CD4-positive, alpha-beta memory T cell (primary cell): ENCODE measurements at regions not wholly inside any gene's neighbourhood (a gene's known extent, or its start where the extent isn't known, plus 50 kb on each side); places are given as distances from the start of the nearest gene placed in this dataset.

Experiments used
- CTCF ChIA-PET: fragments of 350-600 bp; sonication (Branson Sonifier 250); formaldehyde crosslinking; loops from one replicate; lab custom pipeline; 2021; ENCODE audit warnings: inconsistent platforms; ENCODE audit not compliant: partially characterized antibody; lab: Charles Lee
- POLR2A ChIA-PET: fragments of 350-600 bp; sonication (Branson Sonifier 250); formaldehyde crosslinking; loops from one replicate; lab custom pipeline; 2021; ENCODE audit not compliant: partially characterized antibody; lab: Charles Lee
- DNase-seq, 5 donors: peaks; one replicate each; pipeline versions ENCODE4 v3.0.0 to v3.0.0-alpha.2; 2020 to 2022; ENCODE audit warnings: mixed read lengths in 1 of 5
- H3K27ac ChIP-seq: one replicate; pipeline ENCODE4 v1.7.0; 2013; ENCODE audit warnings: low read depth, low read length
- H3K27me3 ChIP-seq: 2 replicates; pipeline ENCODE4 v1.7.0; 2013; ENCODE audit warnings: mild to moderate bottlenecking, low read length, moderate library complexity; ENCODE audit not compliant: insufficient read depth
- H3K36me3 ChIP-seq: 2 replicates; pipeline ENCODE4 v1.7.0; 2013; ENCODE audit warnings: mild to moderate bottlenecking, low read length, moderate library complexity; ENCODE audit not compliant: insufficient read depth
- H3K4me1 ChIP-seq: 2 replicates; pipeline ENCODE4 v1.7.0; 2013; ENCODE audit warnings: mild to moderate bottlenecking, low read length, moderate library complexity; ENCODE audit not compliant: insufficient read depth
- H3K4me3 ChIP-seq, 2 donors: one replicate each; pipeline ENCODE4 v1.7.0; 2013; ENCODE audit warnings: low read length in 2 of 2, mild to moderate bottlenecking in 1 of 2
- H3K9me3 ChIP-seq, 2 donors: one replicate each; pipeline ENCODE4 v1.7.0; 2013; ENCODE audit warnings: low read length in 2 of 2, control low read depth in 1 of 2; ENCODE audit not compliant: control insufficient read depth in 1 of 2
- H3K27ac Mint-ChIP-seq, 7 donors: one replicate each; pipeline ENCODE4 v1.8.0; 2020 to 2021; ENCODE audit warnings: mixed read lengths in 7 of 7, mild to moderate bottlenecking in 6 of 7, inconsistent platforms in 3 of 7, moderate library complexity in 3 of 7
- H3K27me3 Mint-ChIP-seq, 2 donors: one replicate each; pipeline ENCODE4 v1.8.0; 2020 to 2021; ENCODE audit warnings: mixed read lengths in 2 of 2
- H3K36me3 Mint-ChIP-seq, 2 donors: one replicate each; pipeline ENCODE4 v1.8.0; 2020 to 2021; ENCODE audit warnings: mixed read lengths in 2 of 2, inconsistent platforms in 1 of 2, mild to moderate bottlenecking in 1 of 2
- H3K4me1 Mint-ChIP-seq, 4 donors: one replicate each; pipeline ENCODE4 v1.8.0; 2020 to 2021; ENCODE audit warnings: mixed read lengths in 4 of 4, mild to moderate bottlenecking in 1 of 4
- H3K4me3 Mint-ChIP-seq, 8 donors: one replicate each; pipeline ENCODE4 v1.8.0; 2020 to 2021; ENCODE audit warnings: mixed read lengths in 8 of 8, mild to moderate bottlenecking in 7 of 8, moderate library complexity in 6 of 8, inconsistent platforms in 3 of 8
- H3K9me3 Mint-ChIP-seq, 8 donors: one replicate each; pipeline ENCODE4 v1.8.0; 2020 to 2021; ENCODE audit warnings: mixed read lengths in 8 of 8, mild to moderate bottlenecking in 5 of 8, inconsistent platforms in 3 of 8, moderate library complexity in 1 of 8
- intact Hi-C: fragments of 100-400 bp; cut with micrococcal nuclease; formaldehyde crosslinking; loops from one replicate; pipeline ENCODE4 v1.15.1; 2023

- Histone ChIP-seq H3K36me3 (no peaks in the 10 kb centered on the region), H3K4me3 (no peak overlapping the region), H3K4me1 (peaks cover 38% of the 10 kb centered on the region), H3K27me3 (no peaks in the 10 kb centered on the region), H3K9me3 (no peaks in the 10 kb centered on the region), H3K27ac (no peak overlapping the region)
- Mint-ChIP-seq H3K27me3 (no peaks in the 10 kb centered on the region), H3K4me1 (peaks cover 5 to 33% (median 19%) of the 10 kb centered on the region in 4 donors), H3K9me3 (no peaks in the 10 kb centered on the region), H3K27ac (peak overlapping the region in 2 of 7 donors; percentile 17 to 35), H3K36me3 (no peaks in the 10 kb centered on the region), H3K4me3 (no peak overlapping the region)
- DNase-seq = no peak
- ChIA-PET CTCF (interaction anchor here (0.8 kb wide), 1 partner anchor 28 kb away, joined by 3 read pairs; no protein-coding TSS in a partner anchor), POLR2A (interaction anchor here (0.7 to 1.1 kb wide), 2 partner anchors 13 to 14 kb away, joined by 3 read pairs; no protein-coding TSS in a partner anchor)
- intact Hi-C loops = no loop called here
These were observed 63.8 kb upstream of the WNT7B start for GRCh38 chr22:46040471-46041465.

GRCh38 chr22:46041642-46042041 lies 64.7 kb upstream of the WNT7B start:
- peaks cover 42% of the 10 kb centered on the region for H3K4me1 ChIP-seq
- Mint-ChIP-seq H3K9me3 (no peaks in the 10 kb centered on the region), H3K27ac (no peak overlapping the region), H3K4me1 (peaks cover 4 to 35% (median 21%) of the 10 kb centered on the region in 4 donors), H3K27me3 (no peaks in the 10 kb centered on the region), H3K36me3 (no peaks in the 10 kb centered on the region), H3K4me3 (no peak overlapping the region)
- no peaks in the 10 kb centered on the region for H3K36me3 ChIP-seq
- ChIA-PET POLR2A (interaction anchor here (4.4 kb wide), 1 partner anchor 12 kb away, joined by 56 read pairs; no protein-coding TSS in a partner anchor), CTCF (no interaction called here)
- H3K27me3 ChIP-seq = no peaks in the 10 kb centered on the region
- H3K4me3 ChIP-seq = no peak overlapping the region
- H3K9me3 ChIP-seq = no peaks in the 10 kb centered on the region
- no peak overlapping the region for H3K27ac ChIP-seq
- intact Hi-C loops = no loop called here
- no peak for DNase-seq

DNA sequence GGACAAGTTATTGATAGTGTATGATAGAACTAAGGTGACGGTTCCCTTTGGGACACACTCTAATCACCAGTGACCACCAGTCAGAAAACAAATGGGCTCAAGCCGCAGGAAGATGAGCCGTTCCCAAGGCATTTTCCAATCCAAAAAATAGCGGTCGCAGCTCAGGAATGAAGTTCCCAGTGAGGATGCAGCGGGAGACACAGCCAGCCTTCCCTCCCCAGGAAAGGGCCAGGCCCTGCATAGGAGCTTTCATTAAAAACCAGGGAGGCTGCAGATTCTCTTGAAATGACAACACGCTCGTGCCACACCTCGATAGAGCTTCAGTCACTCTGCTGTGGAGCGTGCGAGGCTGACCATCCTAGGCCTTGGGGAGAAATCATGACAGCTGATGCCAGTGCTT lies 65.8 kb upstream of the WNT7B start:
- peak overlapping the region in 4 of 7 donors; percentile 61 to 85 (median 72) for H3K27ac Mint-ChIP-seq
- H3K4me3 Mint-ChIP-seq = peak overlapping the region in 3 of 8 donors; percentile 31 to 66 (median 53)
- H3K9me3 Mint-ChIP-seq = no peaks in the 10 kb centered on the region
- H3K27ac ChIP-seq = peak overlapping the region; percentile 15
- ChIA-PET CTCF (no interaction called here), POLR2A (interaction anchor here (4.4 kb wide), 1 partner anchor 11 kb away, joined by 56 read pairs; no protein-coding TSS in a partner anchor)
- H3K27me3 Mint-ChIP-seq = no peaks in the 10 kb centered on the region
- H3K4me1 Mint-ChIP-seq = peaks cover 1 to 32% (median 18%) of the 10 kb centered on the region in 4 donors
- H3K4me3 ChIP-seq = no peak overlapping the region
- H3K27me3 ChIP-seq = no peaks in the 10 kb centered on the region
- H3K4me1 ChIP-seq = peaks cover 42% of the 10 kb centered on the region
- no peaks in the 10 kb centered on the region for H3K9me3 ChIP-seq
- no peak for DNase-seq
- H3K36me3 ChIP-seq = no peaks in the 10 kb centered on the region
- intact Hi-C loops = no loop called here
- H3K36me3 Mint-ChIP-seq = no peaks in the 10 kb centered on the region

DNA sequence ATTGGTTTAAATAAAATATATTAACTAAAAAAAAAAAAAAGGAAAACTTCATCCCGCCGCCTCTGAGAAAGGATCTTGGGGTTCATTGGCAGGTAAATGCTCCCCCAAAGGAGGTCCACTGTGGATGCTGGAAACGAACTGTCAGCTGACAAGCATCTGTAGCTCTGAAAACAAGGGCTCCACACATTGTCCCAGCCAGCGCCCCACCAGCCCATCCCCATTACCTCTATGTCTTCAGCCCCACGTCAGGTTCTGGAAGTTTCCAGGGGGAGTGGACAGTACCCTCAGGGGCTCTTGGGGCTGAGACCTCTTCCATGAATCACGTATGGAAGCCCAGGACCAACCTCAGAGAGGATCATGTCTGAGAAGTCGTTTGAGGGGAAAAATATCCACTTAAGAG lies 66.4 kb upstream of the WNT7B start:
- Histone ChIP-seq H3K4me3 (no peak overlapping the region), H3K27ac (peak overlapping the region; percentile 54), H3K36me3 (no peaks in the 10 kb centered on the region), H3K9me3 (no peaks in the 10 kb centered on the region), H3K27me3 (no peaks in the 10 kb centered on the region), H3K4me1 (peaks cover 45% of the 10 kb centered on the region)
- POLR2A ChIA-PET = interaction anchor here (1.3 to 4.4 kb wide), 2 partner anchors 11 to 30 kb away, joined by 5 to 56 read pairs; no protein-coding TSS in a partner anchor
- intact Hi-C loops = no loop called here
- Mint-ChIP-seq H3K27ac (peak overlapping the region; percentile 74 to 94 (median 88)), H3K4me3 (peak overlapping the region; percentile 50 to 94 (median 84)), H3K36me3 (no peaks in the 10 kb centered on the region), H3K27me3 (no peaks in the 10 kb centered on the region), H3K9me3 (no peaks in the 10 kb centered on the region), H3K4me1 (peaks cover 1 to 32% (median 19%) of the 10 kb centered on the region in 4 donors)
- CTCF ChIA-PET = no interaction called here
- no peak for DNase-seq

DNA sequence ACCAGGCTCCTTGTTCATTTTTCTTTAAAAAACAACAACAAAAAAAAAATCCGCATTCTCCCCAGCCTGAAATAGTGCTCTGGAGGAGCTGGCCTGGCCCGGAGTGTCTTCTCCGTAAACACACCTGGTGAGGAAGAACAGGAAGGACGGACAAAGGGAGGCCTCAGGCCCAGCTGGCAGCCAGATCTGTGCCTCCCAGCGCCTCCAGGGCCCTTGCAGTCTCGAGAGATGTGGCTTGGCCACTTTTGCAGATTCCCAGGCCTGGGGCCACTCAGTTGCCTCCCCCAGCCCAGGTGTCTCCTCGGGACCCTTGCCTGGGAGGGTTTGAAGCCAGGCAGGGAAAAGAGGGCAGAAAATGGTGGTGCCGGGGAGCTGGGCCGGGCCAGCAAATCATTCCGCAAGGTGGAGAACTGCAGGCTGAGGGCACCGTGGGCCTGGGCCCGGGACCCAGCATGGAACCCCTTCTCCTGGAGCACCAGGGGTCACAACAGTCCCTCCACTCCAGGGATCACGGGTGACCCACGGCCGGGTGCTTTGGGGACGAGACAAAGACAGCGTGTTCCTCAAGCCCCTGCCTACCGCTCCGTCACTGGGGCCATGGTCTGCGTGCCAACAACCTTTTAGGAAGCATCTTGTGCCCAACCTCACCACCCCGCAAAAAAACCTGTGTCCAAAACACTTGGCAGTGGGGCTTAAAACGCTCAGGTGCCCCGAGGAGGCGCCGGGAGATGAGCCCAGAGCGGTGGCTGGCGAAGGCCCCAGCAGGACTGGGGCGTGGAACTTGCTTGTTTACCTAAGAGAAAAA lies 67.1 kb upstream of the WNT7B start:
- Histone ChIP-seq H3K9me3 (no peaks in the 10 kb centered on the region), H3K4me1 (peaks cover 45% of the 10 kb centered on the region), H3K27me3 (no peaks in the 10 kb centered on the region), H3K36me3 (no peaks in the 10 kb centered on the region), H3K4me3 (peak overlapping the region; percentile 29 to 64), H3K27ac (peak overlapping the region; percentile 54)
- no peaks in the 10 kb centered on the region for H3K9me3 Mint-ChIP-seq
- peaks cover 1 to 32% (median 20%) of the 10 kb centered on the region in 4 donors for H3K4me1 Mint-ChIP-seq
- H3K27ac Mint-ChIP-seq = peak overlapping the region; percentile 85 to 94 (median 90)
- H3K27me3 Mint-ChIP-seq = no peaks in the 10 kb centered on the region
- no peaks in the 10 kb centered on the region for H3K36me3 Mint-ChIP-seq
- no peak for DNase-seq
- ChIA-PET CTCF (interaction anchor here (1.0 to 1.5 kb wide), 2 partner anchors 7 to 38 kb away, joined by 3 to 6 read pairs; no protein-coding TSS in a partner anchor), POLR2A (interaction anchor here (1.3 to 4.4 kb wide), 5 partner anchors 8 to 31 kb away, joined by 4 to 56 read pairs (median 6); no protein-coding TSS in a partner anchor)
- intact Hi-C loops = loop anchor here (1.0 kb wide), 1 partner anchor 8 kb away; no protein-coding TSS in a partner anchor
- peak overlapping the region; percentile 83 to 94 (median 85) for H3K4me3 Mint-ChIP-seq

GRCh38 chr22:46044621-46045458 lies 67.9 kb upstream of the WNT7B start:
- H3K27me3 Mint-ChIP-seq = no peaks in the 10 kb centered on the region
- Histone ChIP-seq H3K4me3 (peak overlapping the region; percentile 29 to 64), H3K36me3 (no peaks in the 10 kb centered on the region), H3K4me1 (peaks cover 45% of the 10 kb centered on the region), H3K27ac (peak overlapping the region; percentile 54), H3K27me3 (no peaks in the 10 kb centered on the region), H3K9me3 (no peaks in the 10 kb centered on the region)
- peak overlapping the region; percentile 85 to 94 (median 90) for H3K27ac Mint-ChIP-seq
- POLR2A ChIA-PET = interaction anchor here (0.8 to 4.4 kb wide), 7 partner anchors 9 to 31 kb away, joined by 3 to 56 read pairs (median 5); no protein-coding TSS in a partner anchor
- CTCF ChIA-PET = interaction anchor here (1.0 to 1.5 kb wide), 2 partner anchors 8 to 39 kb away, joined by 3 to 6 read pairs; no protein-coding TSS in a partner anchor
- H3K4me3 Mint-ChIP-seq = peak overlapping the region; percentile 83 to 94 (median 85)
- peak in 3 of 5 donors; percentile 24 to 37 (median 28) for DNase-seq
- H3K36me3 Mint-ChIP-seq = no peaks in the 10 kb centered on the region
- peaks cover 1 to 32% (median 21%) of the 10 kb centered on the region in 4 donors for H3K4me1 Mint-ChIP-seq
- intact Hi-C loops = loop anchor here (1.0 kb wide), 1 partner anchor 9 kb away; no protein-coding TSS in a partner anchor
- no peaks in the 10 kb centered on the region for H3K9me3 Mint-ChIP-seq
